NCI-H2081 (cell line): ENCODE measurements at regions not wholly inside any gene's neighbourhood (a gene's known extent, or its start where the extent isn't known, plus 50 kb on each side); places are given as distances from the start of the nearest gene placed in this dataset.

Experiments
- DNase-seq, 2 experiments: peaks; one replicate each; lab custom pipeline; 2025; lab: John Stamatoyannopoulos, UW

- no peak for DNase-seq
These were observed 169.1 kb upstream of the MEOX2 start for GRCh38 chr7:15855525-15856109.

- no peak for DNase-seq
These were observed 168.5 kb upstream of the MEOX2 start for GRCh38 chr7:15854841-15855524.

- no peak for DNase-seq
These were observed 167.5 kb upstream of the MEOX2 start for GRCh38 chr7:15853832-15854470.

- DNase-seq, result peak in 1 of 2 experiments; percentile 7
These were observed 164.7 kb upstream of the MEOX2 start for GRCh38 chr7:15851201-15851600.

- DNase-seq, result no peak
These were observed 162.4 kb upstream of the MEOX2 start for GRCh38 chr7:15848901-15849300.

- DNase-seq, result no peak
These were observed 161.9 kb upstream of the MEOX2 start for GRCh38 chr7:15848362-15848761.

GRCh38 chr7:15845868-15846267 is 159.4 kb upstream of the MEOX2 start:
- DNase-seq, result no peak

- peak in 1 of 2 experiments; percentile 64 for DNase-seq
These were observed 159.0 kb upstream of the MEOX2 start for GRCh38 chr7:15845461-15845860.

GRCh38 chr7:15839416-15840100 is 153.1 kb upstream of the MEOX2 start:
- DNase-seq, result no peak

GRCh38 chr7:15838265-15838664 is 151.8 kb upstream of the MEOX2 start:
- peak in 1 of 2 experiments; percentile 19 for DNase-seq

- no peak for DNase-seq
These were observed 150.9 kb upstream of the MEOX2 start for GRCh38 chr7:15837306-15837950.

- no peak for DNase-seq
These were observed 150.2 kb upstream of the MEOX2 start for GRCh38 chr7:15836651-15837050.

GRCh38 chr7:15836041-15836440 is 149.6 kb upstream of the MEOX2 start:
- DNase-seq, result no peak

GRCh38 chr7:15834446-15834845 is 148.0 kb upstream of the MEOX2 start:
- DNase-seq, result no peak

- peak in 1 of 2 experiments; percentile 57 for DNase-seq
These were observed 146.5 kb upstream of the MEOX2 start for GRCh38 chr7:15832996-15833395.

- no peak for DNase-seq
These were observed 145.1 kb upstream of the MEOX2 start for GRCh38 chr7:15831606-15832005.

- DNase-seq, result no peak
These were observed 143.2 kb upstream of the MEOX2 start for GRCh38 chr7:15829691-15830090.

- DNase-seq, result no peak
These were observed 142.4 kb upstream of the MEOX2 start for GRCh38 chr7:15828881-15829280.

- no peak for DNase-seq
These were observed 135.3 kb upstream of the MEOX2 start for GRCh38 chr7:15821484-15822427.

GRCh38 chr7:15820319-15820718 is 133.8 kb upstream of the MEOX2 start:
- DNase-seq, result no peak

GRCh38 chr7:15816835-15817426 is 130.4 kb upstream of the MEOX2 start:
- no peak for DNase-seq
